OCI-LY1 (cell line): ENCODE measurements at regions not wholly inside any gene's neighbourhood (a gene's known extent, or its start where the extent isn't known, plus 50 kb on each side); places are given as distances from the start of the nearest gene placed in this dataset.

Experiments
- H2AFZ ChIP-seq: fragments of 200-600 bp; sonication (generic), shearing (Covaris generic); 2 replicates; pipeline ENCODE4 v1.6.0; 2014; ENCODE audit warnings: antibody characterized with exemption, mild to moderate bottlenecking, low read length
- H3F3A ChIP-seq: fragments of 200-600 bp; sonication (generic), shearing (Covaris generic); 2 replicates; pipeline ENCODE4 v1.6.0; 2014; ENCODE audit warnings: mild to moderate bottlenecking, antibody characterized with exemption, low read length, moderate library complexity; ENCODE audit not compliant: insufficient read depth
- H3K27ac ChIP-seq: fragments of 200-600 bp; sonication (generic); 2 replicates; pipeline ENCODE4 v1.5.1; 2014; ENCODE audit warnings: low read length, mixed run types, mild to moderate bottlenecking, low read depth; ENCODE audit not compliant: poor library complexity, severe bottlenecking
- H3K27me3 ChIP-seq: fragments of 200-600 bp; sonication (generic); 2 replicates; pipeline ENCODE4 v1.6.0; 2014; ENCODE audit warnings: antibody characterized with exemption, mild to moderate bottlenecking, low read length, moderate library complexity; ENCODE audit not compliant: insufficient read depth
- H3K36me3 ChIP-seq: fragments of 200-600 bp; sonication (generic); 2 replicates; pipeline ENCODE4 v1.6.1; 2014; ENCODE audit warnings: mild to moderate bottlenecking, antibody characterized with exemption, low read length, moderate library complexity, mixed read lengths; ENCODE audit not compliant: insufficient read depth
- H3K4me1 ChIP-seq: fragments of 200-600 bp; sonication (generic); 2 replicates; pipeline ENCODE4 v1.5.1; 2014; ENCODE audit warnings: mild to moderate bottlenecking, low read length, moderate library complexity; ENCODE audit not compliant: insufficient read depth, severe bottlenecking
- H3K4me2 ChIP-seq: fragments of 200-600 bp; sonication (generic), shearing (Covaris generic); 2 replicates; pipeline ENCODE4 v1.6.1; 2014; ENCODE audit warnings: low read length
- H3K4me3 ChIP-seq: fragments of 200-600 bp; sonication (generic); 2 replicates; pipeline ENCODE4 v1.5.1; 2014; ENCODE audit warnings: low read length, low read depth, mild to moderate bottlenecking, mixed read lengths; ENCODE audit not compliant: poor library complexity, severe bottlenecking
- H3K79me2 ChIP-seq: fragments of 200-600 bp; shearing (Covaris generic); 2 replicates; pipeline ENCODE4 v1.6.1; 2016; ENCODE audit warnings: mixed run types, low read length, mixed read lengths; ENCODE audit not compliant: insufficient read depth
- H3K9ac ChIP-seq: fragments of 200-600 bp; sonication (generic), shearing (Covaris generic); 2 replicates; pipeline ENCODE4 v1.6.1; 2014; ENCODE audit warnings: mild to moderate bottlenecking, low read length, mixed read lengths
- H3K9me2 ChIP-seq: fragments of 200-600 bp; sonication (generic), shearing (Covaris generic); 2 replicates; pipeline ENCODE4 v1.6.1; 2014; ENCODE audit warnings: low read depth, mild to moderate bottlenecking, low read length, mixed read lengths
- H3K9me3 ChIP-seq: fragments of 200-600 bp; shearing (Covaris generic); 2 replicates; pipeline ENCODE4 v1.6.1; 2014; ENCODE audit warnings: low read length, mixed read lengths
- H4K20me1 ChIP-seq: fragments of 200-600 bp; sonication (generic), shearing (Covaris generic); 2 replicates; pipeline ENCODE4 v1.6.0; 2016; ENCODE audit warnings: mild to moderate bottlenecking, low read length; ENCODE audit not compliant: insufficient read depth
- CTCF ChIP-seq: fragments of 200-600 bp; sonication (generic), shearing (Covaris generic); IDR thresholded peaks from 2 replicates; pipeline ENCODE4 v1.5.1; 2017; ENCODE audit warnings: mild to moderate bottlenecking, antibody characterized with exemption, low read length, moderate library complexity, mixed read lengths
- EZH2 ChIP-seq: fragments of 200-600 bp; sonication (generic), shearing (Covaris generic); IDR thresholded peaks from 2 replicates; pipeline ENCODE4 v1.8.0; 2017; ENCODE audit warnings: borderline replicate concordance, mixed run types, mild to moderate bottlenecking, antibody characterized with exemption, low read length, moderate library complexity, mixed read lengths

- TF ChIP-seq CTCF (no peak), EZH2 (no peak)
- H4K20me1 ChIP-seq, result no peaks in the 10 kb centered on the region
- no peak overlapping the region for H3K27ac ChIP-seq
- H3K4me1 ChIP-seq, result no peaks in the 10 kb centered on the region
- no peak overlapping the region for H3K9ac ChIP-seq
- H3K36me3 ChIP-seq, result no peaks in the 10 kb centered on the region
- H3K27me3 ChIP-seq, result no peaks in the 10 kb centered on the region
- H3K4me3 ChIP-seq, result no peak overlapping the region
- no peaks in the 10 kb centered on the region for H3F3A ChIP-seq
- no peaks in the 10 kb centered on the region for H3K9me3 ChIP-seq
- no peak overlapping the region for H2AFZ ChIP-seq
- no peaks in the 10 kb centered on the region for H3K9me2 ChIP-seq
- H3K4me2 ChIP-seq, result no peak overlapping the region
- no peaks in the 10 kb centered on the region for H3K79me2 ChIP-seq
Observed at GRCh38 chr16:80008857-80009256, 408.3 kb upstream of the MAF start.

- Histone ChIP-seq H3K9ac (no peak overlapping the region), H3K4me1 (no peaks in the 10 kb centered on the region), H3K9me2 (no peaks in the 10 kb centered on the region), H4K20me1 (no peaks in the 10 kb centered on the region), H2AFZ (no peak overlapping the region), H3K4me2 (no peak overlapping the region), H3F3A (no peaks in the 10 kb centered on the region), H3K9me3 (no peaks in the 10 kb centered on the region), H3K4me3 (no peak overlapping the region), H3K27ac (no peak overlapping the region), H3K36me3 (no peaks in the 10 kb centered on the region), H3K27me3 (no peaks in the 10 kb centered on the region), H3K79me2 (no peaks in the 10 kb centered on the region)
- TF ChIP-seq EZH2 (no peak), CTCF (no peak)
Observed at GRCh38 chr16:80007231-80007630, 406.7 kb upstream of the MAF start.

GRCh38 chr16:80006241-80007215, 406.0 kb upstream of the MAF start:
- Histone ChIP-seq H2AFZ (no peak overlapping the region), H3K4me1 (no peaks in the 10 kb centered on the region), H3K27me3 (no peaks in the 10 kb centered on the region), H4K20me1 (no peaks in the 10 kb centered on the region), H3F3A (no peaks in the 10 kb centered on the region), H3K9me2 (no peaks in the 10 kb centered on the region), H3K36me3 (no peaks in the 10 kb centered on the region), H3K4me3 (no peak overlapping the region), H3K79me2 (no peaks in the 10 kb centered on the region), H3K9ac (no peak overlapping the region), H3K4me2 (no peak overlapping the region), H3K27ac (no peak overlapping the region), H3K9me3 (no peaks in the 10 kb centered on the region)
- TF ChIP-seq CTCF (no peak), EZH2 (no peak)
